ENCODE measurements at regions not wholly inside any gene's neighbourhood (a gene's known extent, or its start where the extent isn't known, plus 50 kb on each side); places are given as distances from the start of the nearest gene placed in this dataset.

DNA sequence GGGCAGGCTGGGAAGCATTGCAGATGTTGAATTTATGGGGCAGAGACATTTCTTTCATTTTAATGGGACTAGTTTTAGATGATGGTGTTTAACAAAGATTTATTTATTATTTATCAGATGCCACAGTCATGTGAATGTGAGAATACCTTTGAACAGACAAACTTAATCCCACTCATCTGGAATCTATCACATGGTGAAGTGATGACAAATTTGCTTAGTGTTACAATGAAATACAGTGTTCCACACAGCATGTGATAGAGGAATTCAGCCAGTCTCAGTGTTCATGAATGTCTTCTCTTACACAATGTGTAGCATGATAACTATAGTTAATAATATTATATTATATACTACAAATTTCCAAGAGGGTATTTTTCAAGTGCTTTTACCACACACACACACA is 1361.7 kb upstream of the B3GALT2 start:
- no peaks in the 10 kb centered on the region for H3K36me3 ChIP-seq (ENCODE audit: insufficient read depth, low read length)
- no peak overlapping the region for H3K4me3 ChIP-seq (ENCODE audit: low read depth in 1 of 2, low read length in 2 of 2)
- ATAC-seq (ENCODE audit: insufficient read depth, low read depth), result no peak
- no peak for TF ChIP-seq EZH2 (IDR thresholded peaks at IDR 0.05; ENCODE audit: borderline replicate concordance, low read depth, low read length, severe bottlenecking)
- TF ChIP-seq, protein P1, sequence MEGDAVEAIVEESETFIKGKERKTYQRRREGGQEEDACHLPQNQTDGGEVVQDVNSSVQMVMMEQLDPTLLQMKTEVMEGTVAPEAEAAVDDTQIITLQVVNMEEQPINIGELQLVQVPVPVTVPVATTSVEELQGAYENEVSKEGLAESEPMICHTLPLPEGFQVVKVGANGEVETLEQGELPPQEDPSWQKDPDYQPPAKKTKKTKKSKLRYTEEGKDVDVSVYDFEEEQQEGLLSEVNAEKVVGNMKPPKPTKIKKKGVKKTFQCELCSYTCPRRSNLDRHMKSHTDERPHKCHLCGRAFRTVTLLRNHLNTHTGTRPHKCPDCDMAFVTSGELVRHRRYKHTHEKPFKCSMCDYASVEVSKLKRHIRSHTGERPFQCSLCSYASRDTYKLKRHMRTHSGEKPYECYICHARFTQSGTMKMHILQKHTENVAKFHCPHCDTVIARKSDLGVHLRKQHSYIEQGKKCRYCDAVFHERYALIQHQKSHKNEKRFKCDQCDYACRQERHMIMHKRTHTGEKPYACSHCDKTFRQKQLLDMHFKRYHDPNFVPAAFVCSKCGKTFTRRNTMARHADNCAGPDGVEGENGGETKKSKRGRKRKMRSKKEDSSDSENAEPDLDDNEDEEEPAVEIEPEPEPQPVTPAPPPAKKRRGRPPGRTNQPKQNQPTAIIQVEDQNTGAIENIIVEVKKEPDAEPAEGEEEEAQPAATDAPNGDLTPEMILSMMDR (IDR thresholded peaks at IDR 0.05; ENCODE audit: borderline replicate concordance, extremely low read depth, low read length, poor library complexity, severe bottlenecking), result no peak
- H3K9ac ChIP-seq (ENCODE audit: low read depth, low read length), result no peak overlapping the region
- H3K4me1 ChIP-seq (ENCODE audit: insufficient read depth, low read length), result no peaks in the 10 kb centered on the region
- H3K27me3 ChIP-seq (ENCODE audit: insufficient read depth, low read length, poor library complexity), result no peaks in the 10 kb centered on the region
- no peaks in the 10 kb centered on the region for H4K20me1 ChIP-seq (ENCODE audit: insufficient read depth, low read length)
- DNase-seq, result no peak
- no peak overlapping the region for H2AFZ ChIP-seq (ENCODE audit: low read depth, low read length)
- H3K79me2 ChIP-seq (ENCODE audit: insufficient read depth, low read length), result no peaks in the 10 kb centered on the region
- H3K4me2 ChIP-seq (ENCODE audit: insufficient read depth, low read length), result no peak overlapping the region
- H3K27ac ChIP-seq (ENCODE audit: low read length), result no peak overlapping the region
- H3K9me3 ChIP-seq (ENCODE audit: insufficient read depth, low read length, severe bottlenecking), result no peaks in the 10 kb centered on the region

DNA sequence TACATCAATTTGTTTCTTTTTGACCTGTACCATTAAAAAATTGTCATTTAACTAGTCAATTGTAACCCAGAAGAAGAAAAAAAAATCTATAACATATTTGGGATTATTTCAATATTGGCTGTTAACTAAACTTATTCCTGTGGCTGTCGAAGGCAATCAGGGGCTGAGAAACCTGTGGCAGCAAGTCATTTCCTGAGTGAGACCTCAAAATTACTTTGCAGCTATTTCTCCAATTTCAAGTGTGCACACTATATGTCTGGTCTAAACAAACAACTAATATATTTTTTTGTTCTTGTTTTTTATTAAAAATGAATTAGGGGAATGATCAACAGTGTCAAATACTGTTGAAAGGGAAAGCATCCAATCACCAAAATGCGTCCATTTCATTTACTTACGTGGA is 1357.6 kb upstream of the B3GALT2 start:
- Histone ChIP-seq H4K20me1 (ENCODE audit: insufficient read depth, low read length) (no peaks in the 10 kb centered on the region), H3K4me1 (ENCODE audit: insufficient read depth, low read length) (no peaks in the 10 kb centered on the region), H3K79me2 (ENCODE audit: insufficient read depth, low read length) (no peaks in the 10 kb centered on the region), H3K27ac (ENCODE audit: low read length) (no peak overlapping the region), H3K27me3 (ENCODE audit: insufficient read depth, low read length, poor library complexity) (no peaks in the 10 kb centered on the region), H3K9ac (ENCODE audit: low read depth, low read length) (no peak overlapping the region), H3K9me3 (ENCODE audit: insufficient read depth, low read length, severe bottlenecking) (no peaks in the 10 kb centered on the region), H3K4me3 (ENCODE audit: low read depth in 1 of 2, low read length in 2 of 2) (no peak overlapping the region), H3K36me3 (ENCODE audit: insufficient read depth, low read length) (no peaks in the 10 kb centered on the region), H3K4me2 (ENCODE audit: insufficient read depth, low read length) (no peak overlapping the region), H2AFZ (ENCODE audit: low read depth, low read length) (no peak overlapping the region)
- ATAC-seq (ENCODE audit: insufficient read depth, low read depth) (no peak), DNase-seq (no peak)
- TF ChIP-seq, protein P1 (IDR thresholded peaks at IDR 0.05; ENCODE audit: borderline replicate concordance, extremely low read depth, low read length, poor library complexity, severe bottlenecking), result no peak
- TF ChIP-seq EZH2 (IDR thresholded peaks at IDR 0.05; ENCODE audit: borderline replicate concordance, low read depth, low read length, severe bottlenecking), result no peak

DNA sequence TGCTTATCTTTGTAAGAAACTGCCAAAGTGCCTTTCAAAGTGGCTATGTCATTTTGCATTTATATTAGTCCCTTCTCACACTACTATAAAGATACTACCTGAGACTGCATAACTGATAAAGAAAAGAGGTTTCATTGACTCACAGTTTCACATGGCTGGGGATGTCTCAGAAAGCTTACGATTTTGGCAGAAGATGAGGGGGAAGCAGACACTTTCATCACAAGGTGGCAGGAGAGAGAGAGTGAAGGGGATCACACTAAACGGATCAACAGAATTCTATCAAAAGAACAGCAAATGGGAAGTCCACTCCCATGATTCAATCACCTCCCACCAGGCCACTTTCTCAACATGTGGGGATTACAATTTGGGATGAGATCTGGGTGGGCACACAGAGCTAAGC is 1352.0 kb upstream of the B3GALT2 start:
- Histone ChIP-seq H3K4me3 (ENCODE audit: low read depth in 1 of 2, low read length in 2 of 2) (no peak overlapping the region), H3K9me3 (ENCODE audit: insufficient read depth, low read length, severe bottlenecking) (no peaks in the 10 kb centered on the region), H3K36me3 (ENCODE audit: insufficient read depth, low read length) (no peaks in the 10 kb centered on the region), H3K9ac (ENCODE audit: low read depth, low read length) (no peak overlapping the region), H3K27me3 (ENCODE audit: insufficient read depth, low read length, poor library complexity) (no peaks in the 10 kb centered on the region), H3K4me2 (ENCODE audit: insufficient read depth, low read length) (no peak overlapping the region), H2AFZ (ENCODE audit: low read depth, low read length) (no peak overlapping the region), H3K4me1 (ENCODE audit: insufficient read depth, low read length) (no peaks in the 10 kb centered on the region), H3K27ac (ENCODE audit: low read length) (no peak overlapping the region), H4K20me1 (ENCODE audit: insufficient read depth, low read length) (no peaks in the 10 kb centered on the region), H3K79me2 (ENCODE audit: insufficient read depth, low read length) (no peaks in the 10 kb centered on the region)
- TF ChIP-seq, protein P1 (IDR thresholded peaks at IDR 0.05; ENCODE audit: borderline replicate concordance, extremely low read depth, low read length, poor library complexity, severe bottlenecking), result no peak
- no peak for TF ChIP-seq EZH2 (IDR thresholded peaks at IDR 0.05; ENCODE audit: borderline replicate concordance, low read depth, low read length, severe bottlenecking)
- ATAC-seq (ENCODE audit: insufficient read depth, low read depth), result no peak
- no peak for DNase-seq

DNA sequence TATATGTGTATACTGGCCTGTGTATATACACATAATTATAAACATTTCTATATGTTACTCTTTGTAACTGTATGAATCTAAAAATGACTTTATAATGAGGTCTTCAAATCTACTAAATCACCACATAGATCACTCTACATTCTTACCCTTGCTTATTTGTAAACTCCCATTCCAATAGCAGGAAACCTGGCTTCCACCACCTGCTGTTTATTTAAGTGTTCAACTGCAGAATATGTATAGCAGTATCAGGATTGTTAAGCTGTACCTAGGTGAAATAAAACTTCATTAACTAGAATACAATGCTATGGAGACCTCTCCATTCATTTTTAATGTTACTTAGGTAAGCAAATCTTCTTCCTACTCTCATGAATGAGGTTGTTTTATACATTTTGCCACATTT is 1351.1 kb upstream of the B3GALT2 start:
- no peak overlapping the region for H2AFZ ChIP-seq (ENCODE audit: low read depth, low read length)
- DNase-seq, result no peak

More for the DNA sequence above, 1351.1 kb upstream of the B3GALT2 start:
- TF ChIP-seq EZH2 (IDR thresholded peaks at IDR 0.05; ENCODE audit: borderline replicate concordance, low read depth, low read length, severe bottlenecking), result no peak
- TF ChIP-seq, protein P1 (IDR thresholded peaks at IDR 0.05; ENCODE audit: borderline replicate concordance, extremely low read depth, low read length, poor library complexity, severe bottlenecking), result no peak
- H3K27me3 ChIP-seq (ENCODE audit: insufficient read depth, low read length, poor library complexity), result no peaks in the 10 kb centered on the region
- H3K4me1 ChIP-seq (ENCODE audit: insufficient read depth, low read length), result no peaks in the 10 kb centered on the region
- H3K4me2 ChIP-seq (ENCODE audit: insufficient read depth, low read length), result no peak overlapping the region
- H3K79me2 ChIP-seq (ENCODE audit: insufficient read depth, low read length), result no peaks in the 10 kb centered on the region
- no peak for ATAC-seq (ENCODE audit: insufficient read depth, low read depth)
- no peak overlapping the region for H3K27ac ChIP-seq (ENCODE audit: low read length)
- no peaks in the 10 kb centered on the region for H3K36me3 ChIP-seq (ENCODE audit: insufficient read depth, low read length)
- no peak overlapping the region for H3K4me3 ChIP-seq (ENCODE audit: low read depth in 1 of 2, low read length in 2 of 2)
- H4K20me1 ChIP-seq (ENCODE audit: insufficient read depth, low read length), result no peaks in the 10 kb centered on the region
- H3K9ac ChIP-seq (ENCODE audit: low read depth, low read length), result no peak overlapping the region
- H3K9me3 ChIP-seq (ENCODE audit: insufficient read depth, low read length, severe bottlenecking), result no peaks in the 10 kb centered on the region
